Tibial artery (tissue), 4 donors: ENCODE measurements at regions not wholly inside any gene's neighbourhood (a gene's known extent, or its start where the extent isn't known, plus 50 kb on each side); places are given as distances from the start of the nearest gene placed in this dataset.

Experiments
- DNase-seq, 2 donors: peaks; one replicate each; pipeline ENCODE4 v3.0.0-alpha.2; 2019
- H3K27ac ChIP-seq, 2 donors: fragments of 200-600 bp; sonication (generic) in 1 of 2; 1 replicate in 1 of 2; 2 replicates in 1 of 2; pipeline ENCODE4 v1.5.1; 2018 to 2019; ENCODE audit warnings: mild to moderate bottlenecking in 1 of 2
- H3K27me3 ChIP-seq, 2 donors: fragments of 200-600 bp; sonication (generic) in 1 of 2; one replicate each; pipeline versions ENCODE4 v1.5.1 to v1.6.0; 2016 to 2019
- H3K36me3 ChIP-seq, 3 donors: fragments of 200-600 bp; sonication (generic) in 2 of 3; one replicate each; pipeline ENCODE4 v1.5.1; 2016 to 2019; ENCODE audit warnings: mild to moderate bottlenecking in 2 of 3
- H3K4me1 ChIP-seq, 4 donors: fragments of 200-600 bp; sonication (generic) in 2 of 4; 1 replicate in 3 of 4; 2 replicates in 1 of 4; pipeline ENCODE4 v1.5.1; 2016 to 2019
- H3K4me3 ChIP-seq, 2 donors: fragments of 200-600 bp; sonication (generic) in 1 of 2; 1 replicate in 1 of 2; 2 replicates in 1 of 2; pipeline ENCODE4 v1.5.1; 2018 to 2019; ENCODE audit warnings: mild to moderate bottlenecking in 2 of 2
- H3K9me3 ChIP-seq, 3 donors: fragments of 200-600 bp; sonication (generic) in 1 of 3; one replicate each; pipeline ENCODE4 v1.5.1; 2016 to 2019
- intact Hi-C: fragments of 100-400 bp; cut with DNase I; formaldehyde crosslinking; loops from one replicate; pipeline ENCODE4 v1.15.0; 2023; ENCODE audit warnings: low total_unique reads
- TF ChIP-seq, protein P1 (sequence below), 2 experiments: fragments of 200-600 bp in 1 of 2; fragments of 450-650 bp in 1 of 2; IDR thresholded peaks; one replicate each; pipeline ENCODE4 v1.5.1; 2017 to 2019; ENCODE audit warnings: antibody characterized with exemption in 2 of 2, mild to moderate bottlenecking in 1 of 2, moderate library complexity in 1 of 2

DNA sequence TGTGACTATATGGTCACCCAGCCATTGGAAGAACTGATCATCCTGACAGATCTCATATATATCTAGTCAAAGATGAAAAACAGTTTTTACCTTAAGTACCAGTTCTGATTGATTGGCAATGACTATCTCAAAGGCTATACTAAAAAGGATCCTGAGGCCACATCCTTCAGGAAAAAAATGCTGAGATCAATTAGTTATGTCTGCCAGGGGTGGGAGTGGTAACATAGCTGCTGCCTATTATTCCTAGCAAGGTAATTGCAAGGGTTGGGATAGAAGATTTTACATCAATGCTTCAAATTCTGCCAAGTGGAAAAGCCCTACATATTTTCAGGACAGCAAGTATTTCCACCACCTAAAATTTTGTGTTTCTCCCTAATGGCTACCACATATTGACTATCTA is 114.7 kb downstream of the C1D start:
- intact Hi-C loops, result no loop called here
- TF ChIP-seq, protein P1, sequence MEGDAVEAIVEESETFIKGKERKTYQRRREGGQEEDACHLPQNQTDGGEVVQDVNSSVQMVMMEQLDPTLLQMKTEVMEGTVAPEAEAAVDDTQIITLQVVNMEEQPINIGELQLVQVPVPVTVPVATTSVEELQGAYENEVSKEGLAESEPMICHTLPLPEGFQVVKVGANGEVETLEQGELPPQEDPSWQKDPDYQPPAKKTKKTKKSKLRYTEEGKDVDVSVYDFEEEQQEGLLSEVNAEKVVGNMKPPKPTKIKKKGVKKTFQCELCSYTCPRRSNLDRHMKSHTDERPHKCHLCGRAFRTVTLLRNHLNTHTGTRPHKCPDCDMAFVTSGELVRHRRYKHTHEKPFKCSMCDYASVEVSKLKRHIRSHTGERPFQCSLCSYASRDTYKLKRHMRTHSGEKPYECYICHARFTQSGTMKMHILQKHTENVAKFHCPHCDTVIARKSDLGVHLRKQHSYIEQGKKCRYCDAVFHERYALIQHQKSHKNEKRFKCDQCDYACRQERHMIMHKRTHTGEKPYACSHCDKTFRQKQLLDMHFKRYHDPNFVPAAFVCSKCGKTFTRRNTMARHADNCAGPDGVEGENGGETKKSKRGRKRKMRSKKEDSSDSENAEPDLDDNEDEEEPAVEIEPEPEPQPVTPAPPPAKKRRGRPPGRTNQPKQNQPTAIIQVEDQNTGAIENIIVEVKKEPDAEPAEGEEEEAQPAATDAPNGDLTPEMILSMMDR (IDR thresholded peaks at IDR 0.05), result no peak
- DNase-seq, result no peak

DNA sequence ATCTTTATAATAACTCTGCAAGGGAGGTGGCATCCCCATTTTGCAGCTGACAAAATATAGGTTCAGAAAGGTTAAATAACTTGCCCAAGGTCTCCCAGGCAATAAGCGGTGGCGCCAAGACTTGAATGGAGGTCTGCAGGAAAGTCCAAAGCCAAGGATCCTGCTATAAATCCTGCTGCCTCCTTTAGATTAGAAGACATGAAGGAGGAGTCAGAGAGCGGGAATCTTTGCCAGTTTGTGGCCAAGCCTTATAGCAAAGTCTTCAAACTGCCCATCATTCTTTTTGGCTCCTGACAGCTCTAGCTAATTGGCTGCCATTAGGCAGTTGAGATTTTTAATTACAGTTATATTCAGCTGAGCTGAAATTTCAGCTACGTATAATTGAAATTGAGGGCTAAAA is 114.3 kb downstream of the C1D start:
- no peaks in the 10 kb centered on the region for H3K36me3 ChIP-seq
- TF ChIP-seq, protein P1 (IDR thresholded peaks at IDR 0.05), result no peak
- H3K4me3 ChIP-seq, result no peak overlapping the region
- no peak overlapping the region for H3K27ac ChIP-seq
- intact Hi-C loops, result no loop called here
- DNase-seq, result no peak
- H3K27me3 ChIP-seq, result no peaks in the 10 kb centered on the region
- H3K4me1 ChIP-seq, result peaks cover 0 to 6% (median 0%) of the 10 kb centered on the region in 4 donors
- H3K9me3 ChIP-seq, result no peaks in the 10 kb centered on the region

More for the DNA sequence above, 114.7 kb downstream of the C1D start:
- H3K27ac ChIP-seq, result no peak overlapping the region
- H3K4me3 ChIP-seq, result no peak overlapping the region
- H3K27me3 ChIP-seq, result no peaks in the 10 kb centered on the region
- H3K9me3 ChIP-seq, result peaks cover 0 to 3% (median 0%) of the 10 kb centered on the region in 3 donors
- H3K36me3 ChIP-seq, result no peaks in the 10 kb centered on the region
- H3K4me1 ChIP-seq, result peaks cover 0 to 6% (median 0%) of the 10 kb centered on the region in 4 donors

DNA sequence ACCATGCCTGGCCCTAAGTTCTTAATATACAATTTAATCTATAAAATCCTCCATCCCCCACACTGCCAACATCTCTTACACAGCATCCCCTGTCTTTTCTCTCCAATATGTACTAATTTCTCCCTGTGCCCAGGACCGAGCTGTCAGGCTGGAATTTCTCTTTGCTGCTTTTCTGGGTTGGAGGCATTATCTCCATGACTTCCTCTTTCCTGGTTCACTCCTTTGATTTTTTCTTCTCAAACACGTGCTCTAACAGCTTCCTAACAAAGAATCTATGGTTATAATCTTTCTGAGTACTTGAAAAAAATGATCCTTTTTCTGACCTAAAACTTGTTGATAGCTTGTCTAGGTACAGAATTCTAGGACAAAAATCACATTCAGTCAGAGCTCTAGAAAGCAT is 112.8 kb downstream of the C1D start:
- no peaks in the 10 kb centered on the region for H3K27me3 ChIP-seq
- intact Hi-C loops, result no loop called here
- H3K9me3 ChIP-seq, result no peaks in the 10 kb centered on the region
- no peak overlapping the region for H3K27ac ChIP-seq
- H3K4me3 ChIP-seq, result no peak overlapping the region
- no peaks in the 10 kb centered on the region for H3K36me3 ChIP-seq
- H3K4me1 ChIP-seq, result peaks cover 0 to 6% (median 0%) of the 10 kb centered on the region in 4 donors
- TF ChIP-seq, protein P1 (IDR thresholded peaks at IDR 0.05), result no peak
- DNase-seq, result no peak

DNA sequence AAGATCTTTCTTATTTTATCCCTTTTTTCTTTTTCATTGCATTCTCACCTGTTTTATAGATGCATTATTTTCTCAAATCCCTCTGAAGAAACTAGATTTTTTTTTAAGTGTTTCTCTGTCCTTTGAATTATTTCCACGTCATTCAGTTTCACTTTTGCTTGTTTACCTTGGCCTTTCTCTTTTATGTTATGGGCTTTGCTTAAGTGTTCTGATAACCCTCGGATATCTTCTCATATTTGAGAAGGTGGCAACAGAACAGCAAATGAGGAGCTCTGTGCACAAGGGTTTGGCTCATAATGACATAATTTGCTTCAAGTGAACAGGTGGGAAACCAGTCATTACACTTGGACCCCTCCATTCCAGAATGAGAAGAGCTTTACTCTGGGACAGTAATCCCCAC is 111.9 kb downstream of the C1D start:
- TF ChIP-seq, protein P1 (IDR thresholded peaks at IDR 0.05), result no peak
- no peak overlapping the region for H3K4me3 ChIP-seq
- intact Hi-C loops, result no loop called here

DNA sequence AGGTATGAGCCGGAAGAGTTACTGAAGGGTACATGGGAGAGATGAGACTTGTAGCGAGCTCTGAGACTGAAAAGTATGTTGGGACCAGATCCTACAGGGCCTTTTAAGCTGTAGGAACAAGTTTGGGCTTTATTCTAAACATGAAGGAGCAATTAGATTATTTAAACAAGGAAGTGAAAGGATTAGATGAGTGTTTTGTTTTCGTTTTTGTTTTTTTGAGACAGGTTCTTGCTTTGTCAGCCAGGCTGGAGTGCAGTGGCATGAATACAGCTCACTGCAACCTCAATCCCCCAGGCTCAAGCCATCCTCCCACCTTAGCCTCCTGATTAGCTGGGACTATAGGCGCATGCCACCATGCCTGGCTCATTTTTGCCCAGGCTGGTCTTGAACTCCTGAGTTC is 110.7 kb downstream of the C1D start:
- Histone ChIP-seq H3K27me3 (no peaks in the 10 kb centered on the region), H3K4me1 (no peaks in the 10 kb centered on the region), H3K9me3 (no peaks in the 10 kb centered on the region), H3K27ac (no peak overlapping the region), H3K36me3 (no peaks in the 10 kb centered on the region), H3K4me3 (no peak overlapping the region)
- no peak for DNase-seq
- TF ChIP-seq, protein P1 (IDR thresholded peaks at IDR 0.05), result no peak
- intact Hi-C loops, result no loop called here

More for the DNA sequence above, 111.9 kb downstream of the C1D start:
- Histone ChIP-seq H3K27me3 (no peaks in the 10 kb centered on the region), H3K4me1 (peaks cover 0 to 5% (median 0%) of the 10 kb centered on the region in 4 donors), H3K9me3 (no peaks in the 10 kb centered on the region), H3K36me3 (no peaks in the 10 kb centered on the region), H3K27ac (no peak overlapping the region)
- DNase-seq, result no peak
